DMS153 (cell line): ENCODE measurements at regions not wholly inside any gene's neighbourhood (a gene's known extent, or its start where the extent isn't known, plus 50 kb on each side); places are given as distances from the start of the nearest gene placed in this dataset.

Experiments
- DNase-seq: peaks from one replicate; lab custom pipeline; 2025; lab: John Stamatoyannopoulos, UW

DNA sequence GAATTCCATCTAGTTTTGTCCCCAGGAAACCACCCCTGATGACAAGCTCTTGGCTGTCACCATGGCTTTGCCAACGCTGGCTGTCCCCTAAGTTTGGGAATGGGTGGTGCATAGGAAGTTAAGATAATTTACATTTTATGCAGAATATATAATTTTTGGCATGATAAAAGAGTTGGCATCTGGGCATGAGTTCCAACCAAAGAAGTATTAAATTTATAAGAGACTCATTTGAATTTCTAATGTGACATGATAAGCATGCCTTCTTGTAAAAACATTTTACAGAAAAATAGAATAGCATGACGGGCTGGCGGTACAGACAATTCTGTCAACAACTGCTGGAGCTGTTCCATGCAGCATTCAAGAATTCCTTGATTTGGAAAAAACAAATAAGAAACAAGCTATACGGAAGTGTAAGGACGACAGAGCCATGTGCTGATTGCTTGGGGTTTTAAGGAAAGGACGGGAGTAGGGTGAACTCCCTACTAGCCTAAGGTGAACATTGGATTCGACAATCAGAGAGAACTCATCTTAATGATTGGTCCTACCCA lies 106.8 kb upstream of the C1orf21 start:
- DNase-seq: no peak

DNA sequence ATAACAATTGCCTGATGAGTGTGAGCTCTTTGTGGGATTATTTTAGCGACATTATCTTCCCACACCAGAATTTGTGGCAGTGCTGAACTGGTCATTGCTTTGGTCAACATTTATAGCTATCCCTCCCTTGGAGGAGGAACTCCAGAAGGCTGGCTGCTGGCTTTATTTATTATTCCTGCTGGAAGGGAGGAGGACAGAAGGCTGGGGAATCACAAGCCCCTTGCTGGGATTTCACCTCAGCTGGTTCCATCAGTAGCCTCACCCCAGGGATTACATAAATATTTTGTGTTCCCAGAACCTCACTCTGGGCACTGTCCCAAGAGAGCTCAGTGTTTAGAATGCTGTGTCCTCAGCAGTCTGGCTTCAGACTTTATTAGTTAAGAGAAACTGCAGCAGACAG lies 102.8 kb upstream of the C1orf21 start:
- no peak for DNase-seq

DNA sequence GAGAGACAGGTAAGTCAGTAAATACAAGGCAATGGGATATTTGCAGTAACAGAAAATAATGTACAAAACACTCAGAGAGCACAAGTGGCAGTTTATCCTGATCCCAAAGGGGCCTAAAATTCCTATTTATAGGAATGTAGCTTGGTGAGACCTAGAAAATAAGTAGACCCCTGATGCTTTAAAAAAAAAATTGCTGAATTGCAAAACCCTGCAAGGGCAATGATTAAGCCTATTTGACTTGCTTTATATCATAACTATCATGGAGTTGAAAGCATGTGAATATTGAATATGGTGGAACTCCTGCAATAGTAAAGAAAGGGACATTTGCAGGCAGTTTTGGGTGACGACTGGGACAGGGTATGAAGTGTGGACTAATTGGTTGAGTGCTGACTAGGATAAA lies 101.9 kb upstream of the C1orf21 start:
- DNase-seq: no peak

DNA sequence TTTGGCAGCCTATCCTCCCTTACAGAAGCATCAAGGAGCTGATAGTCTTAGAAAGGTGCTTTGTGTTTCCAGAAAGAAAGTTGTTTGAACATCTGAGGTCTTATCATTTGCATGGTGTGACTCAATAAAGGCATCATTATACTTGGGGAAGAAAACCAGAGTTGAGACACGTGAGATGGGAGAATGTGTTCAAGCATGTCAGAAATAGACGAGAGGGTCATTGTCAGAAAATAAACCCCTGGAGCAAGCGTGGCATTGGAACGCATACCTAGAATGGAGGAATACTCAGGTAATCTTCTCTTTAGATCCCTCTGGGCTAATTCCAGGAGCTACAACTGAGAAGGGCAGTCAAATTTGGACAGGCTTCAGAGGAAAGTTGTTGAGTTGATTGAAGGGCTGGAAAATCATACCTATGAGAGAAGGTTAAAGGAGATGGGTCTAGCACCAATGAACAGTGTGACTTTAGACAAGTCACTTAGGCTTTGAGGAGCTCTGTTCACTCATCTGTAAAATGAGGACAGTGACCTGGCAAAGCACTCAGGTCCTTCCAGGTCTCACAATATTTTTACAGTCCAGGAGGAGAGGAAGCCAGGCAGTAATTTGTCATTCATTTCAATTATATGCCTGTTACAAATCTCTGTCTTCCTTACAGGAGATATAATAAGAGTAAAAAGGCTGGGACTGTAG lies 101.3 kb upstream of the C1orf21 start:
- no peak for DNase-seq

GRCh38 chr1:184287001-184287400 lies 99.8 kb upstream of the C1orf21 start:
- no peak for DNase-seq

DNA sequence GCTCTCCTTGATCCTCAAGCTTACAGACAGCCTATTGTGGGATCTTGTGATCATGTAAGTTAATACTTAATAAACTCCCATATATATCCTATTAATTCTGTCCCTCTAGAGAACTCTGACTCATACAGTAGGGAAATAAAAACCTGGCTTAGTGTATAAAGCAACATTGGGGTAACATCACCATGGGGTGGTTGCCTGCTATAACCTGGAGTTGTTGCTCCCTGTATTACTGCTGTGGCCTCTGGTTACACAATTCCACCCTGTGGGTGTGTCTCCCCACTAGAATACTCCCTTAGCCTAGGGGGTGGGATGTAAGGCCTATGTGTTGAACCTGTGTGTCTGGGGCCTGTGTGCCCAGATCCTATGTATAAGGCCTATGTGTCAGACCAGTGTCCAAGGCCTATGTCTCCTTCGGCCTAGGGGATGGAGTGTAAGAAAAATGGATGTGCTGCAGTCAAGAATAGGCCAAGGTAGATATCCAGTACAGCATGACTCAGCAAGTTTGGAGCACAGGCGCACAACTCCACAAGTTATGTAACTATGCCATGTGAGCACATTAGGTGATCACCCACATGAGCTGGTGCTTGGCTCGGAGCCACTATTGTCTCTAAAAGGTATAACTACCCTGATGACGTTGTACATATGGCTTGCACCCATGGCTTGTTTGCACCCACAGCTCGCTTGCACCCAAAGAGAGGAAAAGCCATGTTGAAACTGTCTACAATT lies 96.8 kb upstream of the C1orf21 start:
- no peak for DNase-seq

DNA sequence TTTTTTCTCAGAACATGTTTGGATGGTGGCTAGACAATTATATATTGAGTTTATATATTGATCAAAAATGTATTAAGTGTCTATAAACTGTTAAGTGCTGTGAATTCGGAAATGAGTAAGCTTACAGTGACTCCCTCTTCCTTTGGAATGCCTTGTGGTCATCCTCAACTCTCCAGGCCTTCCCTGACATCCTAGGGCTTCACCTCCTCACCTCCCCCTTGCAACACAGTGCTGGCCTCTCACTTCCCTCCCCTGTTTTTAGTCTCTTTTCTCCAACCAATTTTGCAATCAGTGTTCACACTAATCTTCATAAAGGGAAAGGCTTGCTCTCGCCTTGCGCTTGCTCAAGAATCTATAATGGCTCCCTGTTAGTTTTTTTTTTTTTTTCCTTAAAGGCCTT lies 95.1 kb upstream of the C1orf21 start:
- no peak for DNase-seq

GRCh38 chr1:184292101-184292500 lies 94.7 kb upstream of the C1orf21 start:
- DNase-seq: no peak

- DNase-seq: no peak
These were observed 92.7 kb upstream of the C1orf21 start for GRCh38 chr1:184294101-184294500.

DNA sequence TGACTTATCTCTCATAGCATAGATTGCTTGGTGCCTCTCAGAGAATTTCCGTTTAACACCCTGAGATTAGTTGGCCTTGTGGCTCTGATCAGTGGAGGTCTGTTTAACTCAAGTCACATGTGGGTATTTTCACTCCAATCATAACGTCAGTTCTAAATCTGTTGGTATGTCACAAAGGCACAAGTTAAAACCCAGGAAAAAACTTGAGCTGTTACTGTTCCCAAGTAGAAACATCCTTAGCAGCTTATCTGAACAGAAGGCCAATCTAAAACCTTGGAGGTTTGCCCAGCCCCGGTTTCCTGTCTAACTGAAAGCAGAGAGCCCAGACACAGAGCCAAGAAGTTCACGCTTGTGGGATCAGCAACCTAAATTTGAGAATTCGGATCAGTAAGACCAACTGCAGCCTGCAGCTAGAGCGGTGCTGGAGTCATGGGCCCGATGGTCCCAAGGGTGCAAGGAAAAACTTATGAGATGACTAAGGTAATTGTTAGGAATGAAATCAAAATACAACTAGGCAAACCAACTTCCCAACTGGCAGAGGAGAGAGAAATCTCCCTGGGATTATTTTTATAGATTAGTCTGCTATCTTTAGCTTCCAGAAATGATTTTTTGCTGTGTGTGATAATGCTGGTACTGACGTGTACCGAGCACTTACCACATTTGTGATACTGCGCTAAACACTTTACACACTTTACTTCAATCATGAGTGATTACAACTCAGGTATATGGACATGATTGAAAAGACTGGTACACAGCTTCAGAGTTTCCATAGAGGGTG lies 90.2 kb upstream of the C1orf21 start:
- no peak for DNase-seq

GRCh38 chr1:184297244-184297750 lies 89.5 kb upstream of the C1orf21 start:
- DNase-seq: no peak

GRCh38 chr1:184298440-184299405 lies 88.1 kb upstream of the C1orf21 start:
- DNase-seq: peak; percentile 31

GRCh38 chr1:184299406-184299790 lies 87.4 kb upstream of the C1orf21 start:
- peak; percentile 59 for DNase-seq

- DNase-seq: no peak
These were observed 87.0 kb upstream of the C1orf21 start for GRCh38 chr1:184299796-184300195.

DNA sequence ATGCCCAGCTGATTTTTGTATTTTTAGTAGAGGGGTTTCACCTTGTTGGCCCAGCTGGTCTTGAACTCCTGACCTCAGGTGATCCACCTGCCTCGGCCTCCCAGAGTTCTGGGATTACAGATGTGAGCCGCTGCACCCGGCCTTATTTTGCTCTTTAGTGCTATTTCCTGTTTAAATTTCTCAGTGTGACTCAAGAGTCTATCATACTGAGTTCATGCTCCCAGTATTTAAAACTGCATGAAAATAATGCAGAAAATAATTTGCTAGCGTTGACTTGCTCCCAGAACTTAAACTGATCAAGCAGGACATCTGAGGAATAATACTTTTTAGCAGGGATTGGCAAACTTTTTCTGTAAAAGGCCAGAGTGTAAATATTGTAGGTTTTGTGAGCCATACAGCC lies 86.4 kb upstream of the C1orf21 start:
- DNase-seq: no peak

- DNase-seq: no peak
These were observed 85.6 kb upstream of the C1orf21 start for GRCh38 chr1:184301227-184301626.

DNA sequence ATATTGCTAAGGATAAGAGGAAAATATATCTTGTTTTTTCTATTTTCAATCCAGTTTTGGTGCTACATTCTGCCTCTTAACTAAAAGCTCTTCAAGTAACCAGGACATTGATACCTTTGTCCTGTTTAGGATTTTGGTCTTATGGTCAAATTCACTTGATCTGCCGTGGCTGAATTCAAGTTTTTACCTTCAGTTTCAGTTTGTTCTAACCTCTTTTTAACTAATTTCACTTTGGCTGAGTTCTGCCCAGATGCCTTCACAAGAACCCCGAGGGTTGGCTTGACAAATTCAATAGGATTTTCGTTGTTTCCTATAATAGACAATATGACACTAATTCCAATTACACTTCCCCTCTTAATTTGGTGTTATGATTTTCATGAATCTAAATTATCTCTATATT lies 84.5 kb upstream of the C1orf21 start:
- no peak for DNase-seq

DNA sequence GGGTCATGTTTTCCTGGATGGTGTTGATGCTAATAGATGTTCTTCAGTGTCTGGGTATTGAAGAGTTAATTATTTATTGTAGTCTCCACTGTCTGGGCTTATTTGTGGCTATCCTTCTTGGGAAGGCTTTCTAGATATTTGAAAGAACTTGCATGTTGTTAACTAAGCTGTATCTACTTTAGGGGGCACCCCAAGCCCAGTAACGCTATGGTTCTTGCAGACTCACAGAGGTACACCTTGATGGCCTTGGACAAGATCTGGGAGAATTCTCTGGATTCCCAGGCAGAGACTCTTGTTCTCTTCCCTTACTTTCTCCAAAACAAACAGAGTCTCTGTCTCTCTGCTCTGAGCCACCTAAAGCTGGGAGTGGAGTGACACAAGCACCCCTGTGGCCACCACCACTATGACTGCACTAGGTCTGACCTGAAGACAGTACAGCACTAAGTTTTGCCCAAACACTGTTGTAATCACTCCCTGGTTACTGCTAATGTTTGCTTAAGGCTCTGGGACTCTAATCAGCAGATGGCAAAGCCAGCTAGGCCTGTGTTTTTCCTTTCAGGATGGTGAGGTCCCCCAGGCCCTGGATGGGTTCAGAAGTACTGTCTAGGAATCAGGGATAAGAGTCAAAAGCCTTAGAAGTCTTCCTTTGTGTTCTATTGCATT lies 76.5 kb upstream of the C1orf21 start:
- DNase-seq: no peak

- no peak for DNase-seq
These were observed 75.2 kb upstream of the C1orf21 start for GRCh38 chr1:184311580-184311979.

- no peak for DNase-seq
These were observed 71.6 kb upstream of the C1orf21 start for GRCh38 chr1:184315254-184315653.

GRCh38 chr1:184319879-184320278 lies 67.0 kb upstream of the C1orf21 start:
- DNase-seq: no peak
